Lower leg skin (tissue), 4 donors: ENCODE measurements at regions not wholly inside any gene's neighbourhood (a gene's known extent, or its start where the extent isn't known, plus 50 kb on each side); places are given as distances from the start of the nearest gene placed in this dataset.

Source experiments
- DNase-seq, 2 donors: peaks; one replicate each; pipeline ENCODE4 v3.0.0-alpha.2; 2019; ENCODE audit warnings: low spot score in 2 of 2
- H3K4me3 ChIP-seq: fragments of 200-600 bp; sonication (generic); 2 replicates; pipeline ENCODE4 v1.5.1; 2017; ENCODE audit warnings: mild to moderate bottlenecking, low read depth; ENCODE audit not compliant: poor library complexity, severe bottlenecking
- POLR2A ChIP-seq, 2 donors: fragments of 450-650 bp; IDR thresholded peaks; one replicate each; pipeline ENCODE4 v1.6.1; 2016 to 2017; ENCODE audit warnings: antibody characterized with exemption in 2 of 2, mild to moderate bottlenecking in 1 of 2, moderate library complexity in 1 of 2
- WGBS, 2 donors: methylation state at CpG; one replicate each; pipeline ENCODE4 v1.1.5; 2018; 5-methylcytosine and 5-hydroxymethylcytosine counted together
- intact Hi-C: fragments of 100-400 bp; cut with DNase I; formaldehyde crosslinking; loops from one replicate; pipeline ENCODE4 v1.15.0; 2023; ENCODE audit warnings: low total_unique reads
- TF ChIP-seq, protein P1 (sequence below), 3 donors: fragments of 450-650 bp; IDR thresholded peaks; one replicate each; pipeline ENCODE4 v1.5.1; 2016; ENCODE audit warnings: antibody characterized with exemption in 3 of 3, mild to moderate bottlenecking in 3 of 3, moderate library complexity in 2 of 3

DNA sequence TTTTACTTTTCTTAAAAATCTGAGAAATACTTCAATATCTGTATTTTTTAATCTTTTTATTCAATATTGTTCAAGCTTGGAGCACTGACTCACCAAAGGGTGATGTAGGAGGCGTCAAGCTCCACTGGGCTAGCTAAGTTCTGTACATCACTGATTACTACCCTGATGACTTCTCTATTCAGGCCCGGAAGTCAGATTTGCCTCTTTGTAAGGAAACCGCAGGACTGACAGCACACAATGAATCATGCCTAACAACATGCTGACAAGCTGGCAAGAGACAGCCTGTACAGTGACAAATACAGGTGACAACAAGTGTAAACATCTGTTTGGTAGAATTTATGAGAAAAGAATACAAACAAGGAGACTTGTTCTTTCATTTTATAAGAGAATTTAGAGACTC lies 627.9 kb upstream of the RORB start:
- no peak for TF ChIP-seq POLR2A (IDR thresholded peaks at IDR 0.05)
- TF ChIP-seq, protein P1, sequence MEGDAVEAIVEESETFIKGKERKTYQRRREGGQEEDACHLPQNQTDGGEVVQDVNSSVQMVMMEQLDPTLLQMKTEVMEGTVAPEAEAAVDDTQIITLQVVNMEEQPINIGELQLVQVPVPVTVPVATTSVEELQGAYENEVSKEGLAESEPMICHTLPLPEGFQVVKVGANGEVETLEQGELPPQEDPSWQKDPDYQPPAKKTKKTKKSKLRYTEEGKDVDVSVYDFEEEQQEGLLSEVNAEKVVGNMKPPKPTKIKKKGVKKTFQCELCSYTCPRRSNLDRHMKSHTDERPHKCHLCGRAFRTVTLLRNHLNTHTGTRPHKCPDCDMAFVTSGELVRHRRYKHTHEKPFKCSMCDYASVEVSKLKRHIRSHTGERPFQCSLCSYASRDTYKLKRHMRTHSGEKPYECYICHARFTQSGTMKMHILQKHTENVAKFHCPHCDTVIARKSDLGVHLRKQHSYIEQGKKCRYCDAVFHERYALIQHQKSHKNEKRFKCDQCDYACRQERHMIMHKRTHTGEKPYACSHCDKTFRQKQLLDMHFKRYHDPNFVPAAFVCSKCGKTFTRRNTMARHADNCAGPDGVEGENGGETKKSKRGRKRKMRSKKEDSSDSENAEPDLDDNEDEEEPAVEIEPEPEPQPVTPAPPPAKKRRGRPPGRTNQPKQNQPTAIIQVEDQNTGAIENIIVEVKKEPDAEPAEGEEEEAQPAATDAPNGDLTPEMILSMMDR (IDR thresholded peaks at IDR 0.05) = no peak
- intact Hi-C loops = no loop called here
- WGBS, 2 donors = 31 to 33% methylated on average over 3 of the region's 3 CpGs
- no peak for DNase-seq
- no peak overlapping the region for H3K4me3 ChIP-seq

DNA sequence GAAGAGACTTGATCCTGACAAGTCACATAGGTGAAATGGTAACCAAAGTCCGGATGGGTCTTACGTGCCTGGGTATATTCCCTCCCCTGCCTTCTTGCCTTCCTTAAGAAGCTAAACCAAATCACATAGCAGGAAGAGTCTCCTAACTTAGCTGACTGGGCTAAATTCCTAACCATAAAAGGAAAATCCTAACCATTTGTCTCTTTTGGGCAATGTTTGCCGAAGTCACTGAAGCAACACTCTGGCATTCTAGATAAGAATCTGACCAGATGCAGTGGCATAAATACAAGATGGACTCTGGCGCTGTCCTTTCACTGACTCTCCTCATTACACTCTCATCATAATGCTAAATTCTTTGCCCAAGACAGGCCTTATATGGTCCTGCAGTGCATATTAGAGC lies 625.5 kb upstream of the RORB start:
- WGBS, 2 donors = 82% methylated on average over 4 of the region's 4 CpGs
- TF ChIP-seq, protein P1 (IDR thresholded peaks at IDR 0.05) = no peak
- no peak for TF ChIP-seq POLR2A (IDR thresholded peaks at IDR 0.05)
- DNase-seq = no peak
- H3K4me3 ChIP-seq = no peak overlapping the region
- intact Hi-C loops = no loop called here

DNA sequence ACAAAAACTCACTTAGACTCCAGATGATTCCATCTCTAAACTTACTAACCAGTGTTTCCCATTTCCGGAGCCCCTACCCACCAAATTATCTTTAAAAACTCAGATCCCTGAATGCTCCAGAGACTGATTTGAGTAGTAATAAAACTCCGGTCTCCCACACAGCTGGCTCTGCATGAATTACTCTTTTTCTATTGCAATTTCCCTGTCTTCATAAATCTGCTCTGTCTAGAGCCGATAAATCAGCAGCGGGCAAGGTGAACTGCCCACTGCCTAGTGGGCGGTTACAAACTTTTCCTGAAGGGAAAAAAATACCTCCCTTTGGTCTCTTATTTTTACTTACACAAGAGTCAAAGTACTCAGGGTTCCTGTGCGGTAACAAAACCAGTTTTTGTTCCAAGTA lies 624.4 kb upstream of the RORB start:
- TF ChIP-seq, protein P1 (IDR thresholded peaks at IDR 0.05) = no peak
- no peak for TF ChIP-seq POLR2A (IDR thresholded peaks at IDR 0.05)
- intact Hi-C loops = no loop called here
- H3K4me3 ChIP-seq = no peak overlapping the region
- no peak for DNase-seq
- WGBS, 2 donors = 50 to 64% methylated on average over 6 of the region's 6 CpGs

DNA sequence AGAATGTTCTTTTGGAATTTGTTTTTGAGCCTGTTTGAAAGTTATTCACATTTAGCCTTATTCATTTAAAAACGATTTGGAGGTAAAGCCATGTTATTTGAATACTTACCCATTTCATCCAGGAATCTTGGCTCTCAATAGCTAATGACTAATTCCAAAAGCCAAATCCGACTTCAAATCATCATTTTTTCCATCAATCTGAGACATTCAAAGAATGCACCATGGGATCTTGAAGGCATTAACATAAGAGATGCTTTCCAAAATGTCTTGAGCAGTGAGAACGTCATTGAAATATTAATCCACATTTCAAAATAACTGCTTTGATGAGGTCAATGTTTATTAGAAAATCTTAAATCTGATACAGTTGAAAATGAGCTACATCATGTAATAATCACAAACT lies 617.0 kb upstream of the RORB start:
- H3K4me3 ChIP-seq = no peak overlapping the region
- intact Hi-C loops = no loop called here
- no peak for DNase-seq
- TF ChIP-seq POLR2A (IDR thresholded peaks at IDR 0.05) = no peak
- TF ChIP-seq, protein P1 (IDR thresholded peaks at IDR 0.05) = no peak
- 51% methylated on average over 3 of the region's 3 CpGs for WGBS, 2 donors

DNA sequence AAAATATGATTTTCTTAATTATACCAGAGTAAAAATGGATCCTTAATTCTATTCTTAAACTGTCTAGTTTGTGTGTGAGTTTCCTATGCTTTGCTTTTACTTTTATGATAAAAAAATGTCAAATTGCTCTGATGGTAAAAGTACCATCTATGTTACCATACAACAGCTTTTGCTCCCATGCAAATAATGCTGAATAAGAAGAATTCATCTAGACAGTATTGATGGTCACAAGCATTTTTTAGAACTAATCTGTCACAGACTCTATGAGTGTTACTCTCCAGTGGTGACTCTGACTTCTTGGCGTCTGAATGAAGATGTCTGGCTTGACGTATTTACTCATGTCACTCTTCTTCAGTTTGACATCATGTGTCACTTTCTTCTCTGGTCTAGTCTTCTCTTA lies 608.1 kb upstream of the RORB start:
- H3K4me3 ChIP-seq = no peak overlapping the region
- intact Hi-C loops = no loop called here
- no peak for DNase-seq
- no peak for TF ChIP-seq POLR2A (IDR thresholded peaks at IDR 0.05)
- TF ChIP-seq, protein P1 (IDR thresholded peaks at IDR 0.05) = no peak
- WGBS, 2 donors = 89 to 92% methylated on average over 2 of the region's 2 CpGs

DNA sequence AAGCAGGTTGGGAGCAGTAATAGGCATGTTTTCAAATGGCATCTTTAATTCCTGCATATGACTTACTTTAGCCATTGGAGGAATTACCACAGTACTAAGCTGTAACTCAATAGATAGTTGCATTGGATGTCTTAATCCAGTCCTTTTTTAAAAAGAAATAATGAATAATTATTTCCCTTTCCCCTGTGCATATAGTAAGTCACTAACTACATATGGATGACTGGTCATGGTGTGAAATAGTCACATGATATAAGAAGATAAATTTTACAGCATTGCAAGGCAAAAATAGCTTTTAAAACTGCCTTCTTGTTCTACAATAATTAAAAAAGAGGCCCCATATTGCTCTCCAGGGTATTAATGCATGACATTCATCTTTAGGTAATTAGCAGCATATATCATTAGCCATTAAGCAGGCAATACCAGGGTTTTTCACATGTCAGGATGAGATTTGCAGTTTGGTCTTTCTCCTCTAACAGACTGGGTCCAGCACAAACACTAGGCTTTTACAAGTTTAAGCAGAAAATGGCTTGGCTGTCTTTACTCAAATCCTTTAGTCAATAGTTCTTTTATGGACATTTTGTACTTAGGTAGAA lies 606.4 kb upstream of the RORB start:
- no peak for DNase-seq
- no peak overlapping the region for H3K4me3 ChIP-seq
- TF ChIP-seq POLR2A (IDR thresholded peaks at IDR 0.05) = no peak
- TF ChIP-seq, protein P1 (IDR thresholded peaks at IDR 0.05) = no peak
- intact Hi-C loops = no loop called here
